ENCODE measurements at regions not wholly inside any gene's neighbourhood (a gene's known extent, or its start where the extent isn't known, plus 50 kb on each side); places are given as distances from the start of the nearest gene placed in this dataset.

DNA sequence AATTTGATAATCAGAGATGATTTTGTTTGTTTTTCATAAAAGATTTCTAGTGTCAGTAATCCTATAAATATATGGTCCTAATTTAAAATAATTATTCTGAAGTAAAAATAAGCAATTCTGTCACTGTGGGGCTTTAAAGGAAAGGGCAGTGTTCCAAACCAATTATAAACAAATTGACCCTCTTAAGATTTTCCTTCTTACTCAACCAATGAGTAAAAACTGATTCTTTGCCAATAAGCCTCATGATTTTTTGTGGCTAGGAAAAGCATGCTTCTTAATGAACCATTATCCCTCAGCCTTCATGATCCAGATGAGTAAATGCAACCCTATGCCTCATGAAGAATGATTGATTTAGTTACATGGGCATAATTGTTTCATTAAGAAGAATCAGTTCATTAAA lies 1010.4 kb downstream of the ADGRL3 start:
- H2BK5ac ChIP-seq (ENCODE audit: low read depth, low read length, poor library complexity, severe bottlenecking) = no peak overlapping the region
- no peak overlapping the region for H2BK20ac ChIP-seq (ENCODE audit: low read depth, low read length)
- H3K27me3 ChIP-seq (ENCODE audit: control insufficient read depth, insufficient read depth, low read length) = no peaks in the 10 kb centered on the region
- no peak overlapping the region for H4K5ac ChIP-seq (ENCODE audit: low read depth, low read length)
- no peak overlapping the region for H2AFZ ChIP-seq (replicated peaks; ENCODE audit: low read length, poor library complexity)
- H4K20me1 ChIP-seq (ENCODE audit: insufficient read depth, low read length) = no peaks in the 10 kb centered on the region
- H2AK5ac ChIP-seq (ENCODE audit: low read depth, low read length) = no peak overlapping the region
- H3K79me1 ChIP-seq (ENCODE audit: low read depth in 1 of 2, low read length in 2 of 2) = no peaks in the 10 kb centered on the region
- no peaks in the 10 kb centered on the region for H3K36me3 ChIP-seq (ENCODE audit: control insufficient read depth, insufficient read depth, low read length)
- ChIA-PET CTCF (no interaction called here), POLR2A (ENCODE audit: unreplicated experiment) (no interaction called here)
- no peak overlapping the region for H4K8ac ChIP-seq (ENCODE audit: low read depth in 2 of 2, low read length in 2 of 2)
- H3K14ac ChIP-seq (replicated peaks; ENCODE audit: low read depth, low read length) = no peak overlapping the region
- H2BK120ac ChIP-seq (ENCODE audit: low read depth, low read length) = no peak overlapping the region
- H3K23ac ChIP-seq (ENCODE audit: low read depth, low read length) = no peak overlapping the region
- no peak for DNase-seq
- no peak overlapping the region for H4K91ac ChIP-seq (ENCODE audit: insufficient read depth, low read depth, low read length)
- no peak overlapping the region for H3K4ac ChIP-seq (ENCODE audit: low read depth, low read length)
- H3K56ac ChIP-seq (ENCODE audit: extremely low read depth, insufficient read depth, low read length) = no peak overlapping the region
- H3K18ac ChIP-seq (ENCODE audit: low read depth, low read length) = no peak overlapping the region
- no peak for ATAC-seq (ENCODE audit: low read depth)
- H3K4me1 ChIP-seq (ENCODE audit: control insufficient read depth, insufficient read depth, low read length) = no peaks in the 10 kb centered on the region
- H3K4me3 ChIP-seq (ENCODE audit: insufficient read depth, low read depth, low read length) = no peak overlapping the region
- H2AK9ac ChIP-seq (replicated peaks; ENCODE audit: low read depth, low read length, poor library complexity) = no peak overlapping the region
- H3K27ac ChIP-seq (ENCODE audit: insufficient read depth, low read length) = no peak overlapping the region
- intact Hi-C loops (cut with micrococcal nuclease) (no loop called here), dilution Hi-C loops (cut with HindIII; ENCODE audit: low sequenced_read_pairs, unreplicated experiment) (no loop called here), in situ Hi-C loops (cut with MboI; ENCODE audit: low sequenced_read_pairs) (no loop called here)
- H3K9me3 ChIP-seq (ENCODE audit: control insufficient read depth, insufficient read depth, low read length) = no peaks in the 10 kb centered on the region
- BruUV-seq (replicated peaks) = no TSS peak
- TF ChIP-seq POLR2A (IDR thresholded peaks at IDR 0.05; ENCODE audit: low read depth, low read length) (no peak), MAZ (IDR thresholded peaks at IDR 0.05; ENCODE audit: borderline replicate concordance, low read depth, low read length) (no peak), MXI1 (IDR thresholded peaks at IDR 0.05; ENCODE audit: borderline replicate concordance, low read depth, low read length) (no peak), RCOR1 (IDR thresholded peaks at IDR 0.05; ENCODE audit: insufficient replicate concordance, low read length) (no peak), NFE2L2 (IDR thresholded peaks at IDR 0.05; ENCODE audit: low read depth, low read length) (no peak), SMC3 (IDR thresholded peaks at IDR 0.05; ENCODE audit: low read depth, low read length) (no peak), FOS (IDR thresholded peaks at IDR 0.05; ENCODE audit: low read depth, low read length) (no peak), MAFK (IDR thresholded peaks at IDR 0.05; ENCODE audit: low read depth, low read length) (no peak), CHD1 (IDR thresholded peaks at IDR 0.05; ENCODE audit: low read depth, low read length) (no peak), BHLHE40 (IDR thresholded peaks at IDR 0.05; ENCODE audit: low read depth, low read length) (no peak), RAD21 (IDR thresholded peaks at IDR 0.05; ENCODE audit: low read length) (no peak), RFX5 (IDR thresholded peaks at IDR 0.05; ENCODE audit: low read depth, low read length) (no peak), CEBPB (IDR thresholded peaks at IDR 0.05; ENCODE audit: low read depth, low read length) (no peak)
- TF ChIP-seq, protein P1, sequence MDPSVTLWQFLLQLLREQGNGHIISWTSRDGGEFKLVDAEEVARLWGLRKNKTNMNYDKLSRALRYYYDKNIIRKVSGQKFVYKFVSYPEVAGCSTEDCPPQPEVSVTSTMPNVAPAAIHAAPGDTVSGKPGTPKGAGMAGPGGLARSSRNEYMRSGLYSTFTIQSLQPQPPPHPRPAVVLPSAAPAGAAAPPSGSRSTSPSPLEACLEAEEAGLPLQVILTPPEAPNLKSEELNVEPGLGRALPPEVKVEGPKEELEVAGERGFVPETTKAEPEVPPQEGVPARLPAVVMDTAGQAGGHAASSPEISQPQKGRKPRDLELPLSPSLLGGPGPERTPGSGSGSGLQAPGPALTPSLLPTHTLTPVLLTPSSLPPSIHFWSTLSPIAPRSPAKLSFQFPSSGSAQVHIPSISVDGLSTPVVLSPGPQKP (IDR thresholded peaks at IDR 0.05; ENCODE audit: borderline replicate concordance, low read depth, low read length) = no peak
- TF ChIP-seq, protein P2, sequence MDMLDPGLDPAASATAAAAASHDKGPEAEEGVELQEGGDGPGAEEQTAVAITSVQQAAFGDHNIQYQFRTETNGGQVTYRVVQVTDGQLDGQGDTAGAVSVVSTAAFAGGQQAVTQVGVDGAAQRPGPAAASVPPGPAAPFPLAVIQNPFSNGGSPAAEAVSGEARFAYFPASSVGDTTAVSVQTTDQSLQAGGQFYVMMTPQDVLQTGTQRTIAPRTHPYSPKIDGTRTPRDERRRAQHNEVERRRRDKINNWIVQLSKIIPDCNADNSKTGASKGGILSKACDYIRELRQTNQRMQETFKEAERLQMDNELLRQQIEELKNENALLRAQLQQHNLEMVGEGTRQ (IDR thresholded peaks at IDR 0.05; ENCODE audit: low read depth, low read length) = no peak
- TF ChIP-seq, protein P3, sequence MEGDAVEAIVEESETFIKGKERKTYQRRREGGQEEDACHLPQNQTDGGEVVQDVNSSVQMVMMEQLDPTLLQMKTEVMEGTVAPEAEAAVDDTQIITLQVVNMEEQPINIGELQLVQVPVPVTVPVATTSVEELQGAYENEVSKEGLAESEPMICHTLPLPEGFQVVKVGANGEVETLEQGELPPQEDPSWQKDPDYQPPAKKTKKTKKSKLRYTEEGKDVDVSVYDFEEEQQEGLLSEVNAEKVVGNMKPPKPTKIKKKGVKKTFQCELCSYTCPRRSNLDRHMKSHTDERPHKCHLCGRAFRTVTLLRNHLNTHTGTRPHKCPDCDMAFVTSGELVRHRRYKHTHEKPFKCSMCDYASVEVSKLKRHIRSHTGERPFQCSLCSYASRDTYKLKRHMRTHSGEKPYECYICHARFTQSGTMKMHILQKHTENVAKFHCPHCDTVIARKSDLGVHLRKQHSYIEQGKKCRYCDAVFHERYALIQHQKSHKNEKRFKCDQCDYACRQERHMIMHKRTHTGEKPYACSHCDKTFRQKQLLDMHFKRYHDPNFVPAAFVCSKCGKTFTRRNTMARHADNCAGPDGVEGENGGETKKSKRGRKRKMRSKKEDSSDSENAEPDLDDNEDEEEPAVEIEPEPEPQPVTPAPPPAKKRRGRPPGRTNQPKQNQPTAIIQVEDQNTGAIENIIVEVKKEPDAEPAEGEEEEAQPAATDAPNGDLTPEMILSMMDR (conservative IDR thresholded peaks at IDR 0.05; ENCODE audit: low read depth, low read length) = no peak
- H3K4me2 ChIP-seq (ENCODE audit: low read depth, low read length) = no peak overlapping the region
- H3K9me1 ChIP-seq (ENCODE audit: insufficient read depth, low read length) = no peaks in the 10 kb centered on the region
- H2BK15ac ChIP-seq (ENCODE audit: low read depth, low read length) = no peak overlapping the region
- H3K9ac ChIP-seq (ENCODE audit: low read depth, low read length) = no peak overlapping the region

All from IMR-90 (cell line).